HG03432 (cell line): ENCODE measurements at regions not wholly inside any gene's neighbourhood (a gene's known extent, or its start where the extent isn't known, plus 50 kb on each side); places are given as distances from the start of the nearest gene placed in this dataset.
"Not testable (repeated sequence)": the region's sequence is repeated elsewhere in the genome, so short reads cannot be mapped to it uniquely, and the experiment has no call there.

Experiments
- ATAC-seq: cut with Tn5 transposase; IDR thresholded peaks from one replicate; pipeline ENCODE4 v1.9.1; 2021; ENCODE audit warnings: mild to moderate bottlenecking, moderate library complexity; ENCODE audit not compliant: unreplicated experiment

DNA sequence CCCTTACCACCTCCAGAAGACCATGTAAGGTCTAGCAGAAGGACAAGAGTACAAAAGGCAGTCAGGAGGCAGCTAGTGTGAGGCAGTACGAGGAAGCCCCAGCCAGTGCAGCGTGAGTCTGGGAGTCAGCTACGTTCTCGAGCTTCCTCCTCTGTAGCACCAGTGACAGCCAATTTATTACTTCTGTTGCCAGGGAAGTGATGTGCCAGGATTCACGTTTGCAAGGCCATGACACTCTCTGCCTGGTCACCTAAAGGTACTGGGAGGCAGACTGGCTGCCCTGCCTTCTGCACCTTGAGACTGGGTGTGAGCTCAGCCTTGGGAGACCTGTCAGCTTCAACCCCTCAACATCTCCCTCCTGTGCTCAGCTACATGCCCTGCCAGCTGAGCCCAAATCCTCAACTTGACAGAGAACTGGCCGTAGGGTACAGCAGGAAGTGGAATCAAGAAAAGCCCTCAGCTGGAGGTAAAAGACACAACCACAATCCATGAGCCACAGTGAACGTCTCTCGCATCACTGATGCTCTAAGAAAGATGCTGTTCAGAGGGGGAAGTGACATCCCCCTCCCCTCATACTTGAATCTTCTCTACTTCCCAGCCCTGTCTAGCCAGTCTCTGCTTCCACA lies 182.5 kb upstream of the RGS6 start:
- ATAC-seq, result no peak

DNA sequence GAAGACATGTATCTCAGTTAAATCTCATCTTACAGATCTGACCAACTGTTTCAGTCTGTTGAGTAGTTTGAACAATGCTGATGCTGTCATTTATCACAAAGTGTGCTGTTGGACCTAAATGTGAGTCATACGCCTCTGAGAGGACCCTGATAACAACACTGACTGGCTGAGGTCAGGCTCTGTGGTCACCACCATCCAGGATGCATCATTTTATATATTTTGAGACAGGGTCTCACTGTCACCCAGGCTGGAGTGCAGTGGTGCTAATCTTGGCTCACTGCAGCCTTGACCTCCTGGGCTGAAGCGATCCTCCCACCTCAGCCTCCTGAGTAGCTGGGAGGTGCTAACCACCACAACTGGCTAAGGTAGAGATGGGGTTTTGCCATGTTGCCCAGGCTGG lies 181.0 kb upstream of the RGS6 start:
- no peak for ATAC-seq

DNA sequence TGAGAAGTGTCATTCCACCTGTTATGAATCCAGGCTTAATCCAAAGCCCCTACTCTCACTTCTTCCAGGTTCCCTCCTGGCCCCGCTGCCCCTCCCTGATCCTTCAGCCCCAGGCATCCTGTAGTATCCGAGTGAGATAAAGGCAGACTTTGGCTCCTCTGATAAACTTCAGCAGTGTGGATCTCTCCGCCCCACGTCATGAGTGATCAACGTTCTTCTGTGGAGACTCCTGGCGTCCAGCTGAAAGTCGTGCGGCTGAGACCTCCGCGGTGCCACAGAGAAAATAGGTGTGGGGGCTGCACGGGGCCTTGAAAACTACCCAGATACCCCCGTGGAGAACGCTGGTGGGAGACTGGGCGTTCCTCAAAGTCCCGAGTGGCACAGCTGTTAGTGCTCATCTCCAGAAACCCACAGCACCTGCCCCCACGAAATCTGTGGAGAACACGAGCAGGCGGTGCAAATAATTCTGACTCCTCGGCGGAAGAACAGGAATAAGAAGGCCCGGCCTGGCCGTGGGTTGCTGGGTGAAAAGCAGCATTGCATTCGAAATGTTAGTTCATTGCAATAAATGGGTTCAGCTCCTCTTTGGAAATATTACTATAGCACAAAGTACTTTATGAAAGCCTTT lies 180.0 kb upstream of the RGS6 start:
- no peak for ATAC-seq

DNA sequence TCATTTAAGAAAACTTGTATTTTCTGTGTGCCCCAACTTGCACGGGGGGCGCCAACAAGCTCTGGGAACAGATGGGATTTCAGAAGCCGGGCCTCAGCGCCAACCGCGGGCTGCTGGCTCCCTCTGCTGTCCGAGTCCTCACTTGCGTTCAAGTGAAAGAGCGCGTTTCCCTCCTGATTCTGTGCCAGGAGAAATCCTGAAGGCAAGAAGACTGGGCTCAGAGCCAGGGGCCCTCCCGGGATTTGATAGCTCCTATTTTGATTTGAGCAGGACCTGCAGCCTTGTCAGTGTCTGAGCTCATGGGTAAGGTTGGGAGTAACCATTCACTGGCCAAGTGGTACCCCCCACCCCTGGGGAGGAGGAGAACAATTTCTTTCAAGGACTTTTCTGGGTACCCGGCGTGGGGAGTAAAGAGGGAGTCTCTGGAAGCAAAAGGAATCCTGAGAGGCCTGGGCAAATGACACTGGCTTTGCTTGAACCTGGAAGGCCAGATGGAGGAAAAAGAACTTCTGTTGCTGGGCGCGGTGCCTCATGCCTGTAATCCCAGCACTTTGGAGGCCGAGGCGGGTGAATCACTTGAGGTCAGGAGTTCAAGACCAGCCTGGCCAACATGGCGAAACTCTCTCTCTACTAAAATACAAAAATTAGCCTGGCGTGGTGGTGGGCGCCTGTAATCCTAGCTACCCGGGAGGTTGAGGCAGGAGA lies 179.0 kb upstream of the RGS6 start:
- peak; percentile 40 for ATAC-seq

DNA sequence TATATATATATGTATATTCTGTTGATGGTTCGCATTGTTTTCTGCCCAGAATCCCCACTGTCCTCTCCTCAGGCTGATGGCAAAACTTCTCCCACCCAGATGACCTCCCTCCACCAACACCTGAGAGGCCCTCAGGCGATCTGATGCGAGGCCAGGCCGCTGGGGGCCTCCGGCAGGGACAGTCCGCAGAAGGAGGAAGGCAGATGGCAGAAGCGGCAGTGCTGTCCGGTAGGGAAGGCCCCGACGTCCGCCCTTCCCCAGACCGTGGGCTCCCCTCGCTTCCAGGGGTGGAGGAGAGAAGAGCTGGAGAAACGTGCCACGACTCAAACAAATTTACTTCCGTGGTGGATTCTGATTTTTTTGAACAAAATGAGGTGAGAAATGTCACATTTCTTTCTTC lies 178.3 kb upstream of the RGS6 start:
- no peak for ATAC-seq

GRCh38 chr14:71754422-71755095 lies 177.7 kb upstream of the RGS6 start:
- no peak for ATAC-seq

DNA sequence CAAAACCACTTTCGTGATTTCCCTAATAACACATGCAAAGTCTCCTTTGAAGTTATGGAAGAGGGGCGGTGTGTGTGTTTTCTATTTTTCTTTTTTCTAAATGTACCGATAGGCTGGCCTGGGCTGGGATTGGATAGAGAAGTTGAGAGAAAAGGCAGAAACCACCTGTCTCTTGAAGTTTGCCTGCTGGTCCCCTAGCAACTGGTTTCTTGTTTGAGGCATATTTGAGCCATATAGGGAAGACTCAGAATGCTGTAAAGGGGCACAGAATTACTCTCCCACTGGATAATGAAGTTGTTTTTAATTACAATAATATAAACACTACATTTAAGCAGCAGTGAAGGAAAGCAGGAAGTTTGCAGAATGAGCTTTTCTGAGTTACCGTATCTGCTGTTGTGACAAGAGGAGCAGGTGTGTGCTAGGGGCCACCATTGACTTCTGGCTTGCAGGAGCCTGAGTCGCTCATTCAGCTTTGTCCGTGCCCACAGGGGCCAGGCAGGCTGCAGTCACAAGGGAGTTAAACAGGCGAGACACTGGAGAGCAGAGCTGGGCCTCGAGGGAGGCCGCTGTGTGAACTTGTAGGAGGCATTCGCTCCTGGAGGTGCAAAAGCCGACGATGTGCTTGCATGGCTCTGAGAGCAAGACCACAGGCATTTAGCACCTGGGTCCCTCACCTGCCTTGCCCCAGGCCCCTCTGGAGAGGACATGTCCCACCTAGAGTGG lies 173.8 kb upstream of the RGS6 start:
- no peak for ATAC-seq

DNA sequence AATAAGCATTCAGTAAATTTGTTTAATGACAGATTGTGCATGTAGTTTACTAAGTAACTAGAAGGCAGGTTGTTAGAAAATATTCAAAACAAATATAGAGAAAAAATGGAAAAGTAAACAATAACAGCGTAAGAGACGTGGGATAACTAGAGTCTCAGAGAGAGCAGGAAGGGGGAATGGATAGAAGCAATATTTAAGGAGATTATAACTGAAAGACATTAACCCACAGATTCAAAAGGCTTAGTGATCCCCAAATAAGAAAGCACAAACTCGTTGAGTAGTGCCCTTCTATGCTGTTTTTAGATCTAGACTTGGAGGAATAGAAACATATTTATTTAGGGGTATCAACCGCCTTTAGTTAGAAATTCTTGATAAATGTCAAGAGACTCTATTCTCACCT lies 169.7 kb upstream of the RGS6 start:
- no peak for ATAC-seq

DNA sequence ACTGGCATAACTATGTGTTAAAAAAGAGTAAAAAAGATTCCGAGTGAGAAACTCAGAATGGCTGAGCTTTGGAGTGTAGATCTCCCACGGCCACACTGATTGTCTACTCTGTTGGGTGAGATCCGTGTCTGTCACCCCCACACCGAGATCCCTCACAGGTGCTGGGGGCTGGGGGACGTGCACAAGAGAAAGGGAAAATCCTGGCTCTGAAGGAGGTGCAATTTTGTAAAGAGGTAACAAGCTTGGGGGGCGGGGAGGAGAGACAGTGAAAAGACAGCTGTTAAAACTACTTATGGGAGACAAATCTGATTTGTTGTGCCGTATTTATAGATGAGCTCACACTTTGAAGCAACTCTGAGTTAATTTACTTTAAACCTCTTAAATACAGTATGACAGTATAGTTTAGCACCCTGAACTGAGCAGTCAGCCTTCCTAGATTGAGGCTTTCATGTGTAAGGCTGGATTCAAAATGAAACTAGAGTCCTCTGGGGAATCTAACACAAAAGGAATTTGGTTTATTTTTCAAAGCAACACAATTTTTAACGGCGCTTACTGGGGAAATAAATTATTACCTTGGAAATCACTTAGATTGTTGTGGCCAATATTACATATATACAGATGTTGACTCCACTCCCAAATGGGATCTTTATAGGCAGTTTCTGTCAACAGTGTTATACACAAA lies 167.4 kb upstream of the RGS6 start:
- no peak for ATAC-seq

- no peak for ATAC-seq
Observed at GRCh38 chr14:71765505-71765904, 166.7 kb upstream of the RGS6 start.

DNA sequence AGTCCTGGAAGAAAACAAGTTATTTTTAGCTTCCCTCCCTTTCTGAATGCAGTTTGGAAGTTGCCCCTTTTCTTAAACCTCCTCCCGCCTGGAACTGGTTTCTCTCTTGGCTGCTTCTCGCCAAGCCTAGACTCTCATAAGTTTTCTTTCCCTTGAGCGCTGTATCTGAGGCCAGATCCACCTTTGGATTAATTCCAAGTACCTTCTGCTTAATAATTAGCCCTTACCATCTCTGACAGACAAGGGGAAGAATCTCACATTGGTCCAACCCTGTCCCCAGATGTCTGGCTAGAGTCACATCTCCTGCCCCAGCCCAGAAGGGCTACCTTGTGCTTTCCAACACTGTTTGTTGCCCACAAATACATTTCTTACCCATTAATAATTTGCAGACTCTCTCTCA lies 161.8 kb upstream of the RGS6 start:
- no peak for ATAC-seq

GRCh38 chr14:71771421-71771820 lies 160.8 kb upstream of the RGS6 start:
- not testable (repeated sequence) for ATAC-seq

GRCh38 chr14:71771996-71772395 lies 160.2 kb upstream of the RGS6 start:
- not testable (repeated sequence) for ATAC-seq

GRCh38 chr14:71773898-71774481 lies 158.2 kb upstream of the RGS6 start:
- no peak for ATAC-seq

- ATAC-seq, result no peak
Observed at GRCh38 chr14:71776471-71777360, 155.5 kb upstream of the RGS6 start.

- no peak for ATAC-seq
Observed at GRCh38 chr14:71780075-71780474, 152.2 kb upstream of the RGS6 start.

GRCh38 chr14:71780822-71781221 lies 151.4 kb upstream of the RGS6 start:
- ATAC-seq, result no peak

DNA sequence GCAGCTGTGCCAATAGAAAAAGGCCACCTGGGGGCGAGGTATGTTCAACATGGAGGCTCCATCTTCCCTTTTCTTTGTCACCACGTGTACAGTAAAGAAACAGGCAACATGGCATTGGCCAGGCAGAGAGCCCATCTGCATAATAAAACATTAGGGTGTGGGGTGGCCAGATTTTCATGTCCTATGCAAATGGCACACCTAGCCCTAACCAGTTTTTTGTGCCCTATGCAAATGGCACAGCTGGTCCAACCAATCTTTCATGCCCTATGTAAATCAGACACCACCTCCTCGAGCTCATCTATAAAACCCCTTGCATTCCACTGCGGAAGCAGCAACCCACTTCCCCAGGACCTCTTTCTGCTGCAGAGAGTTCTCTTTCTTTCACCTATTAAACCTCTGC lies 149.1 kb upstream of the RGS6 start:
- no peak for ATAC-seq

GRCh38 chr14:71783786-71784185 lies 148.4 kb upstream of the RGS6 start:
- ATAC-seq, result no peak
